PC-3 (cell line): ENCODE measurements at regions not wholly inside any gene's neighbourhood (a gene's known extent, or its start where the extent isn't known, plus 50 kb on each side); places are given as distances from the start of the nearest gene placed in this dataset.

Experiments used
- ATAC-seq: fragments of 200-7000 bp; cut with Tn5 transposase; 2 replicates; pipeline ENCODE4 v1.9.1; 2020; ENCODE audit warnings: mild to moderate bottlenecking, moderate library complexity
- BruUV-seq: library from RNA; stranded (reverse); fragments of 400-500 nt; replicated peaks from 2 replicates; lab custom pipeline; 2021; lab: Mats Ljungman, UMichigan
- CTCF ChIA-PET: fragments of 300-600 bp; sonication (Branson Sonifier 250); formaldehyde crosslinking; loops from one replicate; lab custom pipeline; 2022; ENCODE audit warnings: antibody characterized with exemption; lab: Charles Lee
- POLR2A ChIA-PET: fragments of 300-600 bp; sonication (Branson Sonifier 250); formaldehyde crosslinking; loops from one replicate; lab custom pipeline; 2022; ENCODE audit warnings: antibody characterized with exemption; ENCODE audit not compliant: unreplicated experiment; lab: Charles Lee
- DNase-seq: peaks from one replicate; pipeline ENCODE4 v3.0.0-alpha.2; 2015
- H2AFZ ChIP-seq: fragments of 300-600 bp; sonication (generic); 2 replicates; pipeline ENCODE4 v1.6.0; 2016; ENCODE audit warnings: antibody characterized with exemption, low read length
- H3F3A ChIP-seq: fragments of 300-600 bp; sonication (generic); one replicate; pipeline ENCODE4 v1.6.0; 2017; ENCODE audit warnings: antibody characterized with exemption, low read length, control low read depth, mild to moderate bottlenecking; ENCODE audit not compliant: unreplicated experiment
- H3K27ac ChIP-seq: fragments of 300-600 bp; sonication (generic); 2 replicates; pipeline ENCODE4 v1.5.1; 2016; ENCODE audit warnings: mild to moderate bottlenecking, low read length
- H3K27me3 ChIP-seq: fragments of 300-600 bp; sonication (generic); 2 replicates; pipeline ENCODE4 v1.6.1; 2016; ENCODE audit warnings: low read length, mixed read lengths
- H3K36me3 ChIP-seq: fragments of 300-600 bp; sonication (generic); 2 replicates; pipeline ENCODE4 v1.6.1; 2016; ENCODE audit warnings: low read depth, mixed run types, low read length, mixed read lengths
- H3K4me1 ChIP-seq: fragments of 300-600 bp; sonication (generic); 2 replicates; pipeline ENCODE4 v1.5.1; 2016; ENCODE audit warnings: low read length; ENCODE audit not compliant: insufficient read depth
- H3K4me2 ChIP-seq: fragments of 300-600 bp; sonication (generic); 2 replicates; pipeline ENCODE4 v1.6.0; 2016; ENCODE audit warnings: low read length
- H3K4me3 ChIP-seq: fragments of 300-600 bp; sonication (generic); 2 replicates; pipeline ENCODE4 v1.5.1; 2016; ENCODE audit warnings: mild to moderate bottlenecking, low read length, mixed read lengths
- H3K79me2 ChIP-seq: fragments of 300-600 bp; sonication (generic); 2 replicates; pipeline ENCODE4 v1.6.1; 2017; ENCODE audit warnings: low read length, mixed read lengths
- H3K9ac ChIP-seq: fragments of 300-600 bp; sonication (generic); 2 replicates; pipeline ENCODE4 v1.6.0; 2016; ENCODE audit warnings: mild to moderate bottlenecking, low read length
- H3K9me2 ChIP-seq: fragments of 300-600 bp; sonication (generic); replicated peaks from 2 replicates; pipeline ENCODE4 v1.6.1; 2016; ENCODE audit warnings: mixed run types, low read length, mixed read lengths
- H3K9me3 ChIP-seq: fragments of 300-600 bp; sonication (generic); 2 replicates; pipeline ENCODE4 v1.6.1; 2016; ENCODE audit warnings: low read length, mixed read lengths
- H4K20me1 ChIP-seq: fragments of 300-600 bp; sonication (generic); 2 replicates; pipeline ENCODE4 v1.6.1; 2016; ENCODE audit warnings: low read length, mixed read lengths
- EZH2 ChIP-seq: fragments of 300-600 bp; sonication (generic); IDR thresholded peaks from one replicate; pipeline ENCODE4 v1.6.1; 2017; ENCODE audit warnings: antibody characterized with exemption, mild to moderate bottlenecking, low read length; ENCODE audit not compliant: unreplicated experiment
- EZH2phosphoT487 ChIP-seq: fragments of 300-600 bp; sonication (generic); IDR thresholded peaks from 2 replicates; pipeline ENCODE4 v1.6.1; 2018; ENCODE audit warnings: mild to moderate bottlenecking, antibody characterized with exemption, low read length, borderline replicate concordance
- intact Hi-C: fragments of 100-400 bp; cut with micrococcal nuclease; formaldehyde crosslinking; loops from 2 replicates; pipeline ENCODE4 v1.9.0; 2023
- TF ChIP-seq, protein P1 (sequence below): fragments of 300-600 bp; sonication (generic); conservative IDR thresholded peaks from 2 replicates; pipeline ENCODE4 v1.5.1; 2017; ENCODE audit warnings: antibody characterized with exemption, low read depth, mild to moderate bottlenecking, low read length

DNA sequence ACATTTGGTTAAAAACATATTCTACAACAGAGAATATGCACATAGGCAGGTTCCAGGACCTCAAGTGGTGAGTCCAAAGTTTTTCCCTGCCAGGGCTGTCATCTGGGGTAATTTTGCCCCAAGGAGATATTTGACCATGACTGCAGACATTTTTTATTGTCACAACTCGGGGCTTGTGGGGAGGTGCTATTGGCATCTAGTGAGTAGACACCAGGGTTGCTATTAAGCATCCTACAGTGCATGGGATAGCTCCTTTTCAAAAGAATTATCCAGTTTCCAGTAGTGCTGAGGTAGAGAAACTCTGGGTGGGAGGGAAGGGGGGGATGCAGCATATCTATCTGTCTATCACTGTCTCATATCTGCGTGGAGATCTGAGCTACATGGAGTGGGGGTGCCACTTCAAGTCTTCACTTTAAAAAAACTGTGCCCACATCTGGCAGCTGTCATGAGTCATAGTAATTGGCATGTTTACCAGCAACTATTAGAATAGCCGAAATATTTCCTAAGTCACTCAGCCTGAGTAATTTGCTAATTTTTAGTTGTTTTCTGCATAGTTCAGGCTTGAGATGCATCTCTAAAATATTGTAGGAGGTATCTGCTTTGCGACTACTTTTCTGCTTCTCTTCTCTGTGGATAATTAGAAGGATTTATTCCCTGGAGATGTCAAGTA is 254.0 kb upstream of the RBMS1 start:
- ATAC-seq: peak; percentile 17
- no TSS peak for BruUV-seq
- Histone ChIP-seq H3K27me3 (no peaks in the 10 kb centered on the region), H4K20me1 (no peaks in the 10 kb centered on the region), H3K9ac (no peak overlapping the region), H3K4me3 (no peak overlapping the region), H3K9me2 (no peaks in the 10 kb centered on the region), H3K4me2 (peak overlapping the region; percentile 74), H3K27ac (peak overlapping the region; percentile 27; the same call in 1 of the 2 replicates), H3K36me3 (no peaks in the 10 kb centered on the region), H3K9me3 (no peaks in the 10 kb centered on the region), H3K4me1 (peaks cover 56% of the 10 kb centered on the region), H3F3A (peaks cover 21% of the 10 kb centered on the region), H3K79me2 (no peaks in the 10 kb centered on the region), H2AFZ (no peak overlapping the region)
- ChIA-PET CTCF (no interaction called here), POLR2A (no interaction called here)
- peak; percentile 87 for DNase-seq
- TF ChIP-seq, protein P1, sequence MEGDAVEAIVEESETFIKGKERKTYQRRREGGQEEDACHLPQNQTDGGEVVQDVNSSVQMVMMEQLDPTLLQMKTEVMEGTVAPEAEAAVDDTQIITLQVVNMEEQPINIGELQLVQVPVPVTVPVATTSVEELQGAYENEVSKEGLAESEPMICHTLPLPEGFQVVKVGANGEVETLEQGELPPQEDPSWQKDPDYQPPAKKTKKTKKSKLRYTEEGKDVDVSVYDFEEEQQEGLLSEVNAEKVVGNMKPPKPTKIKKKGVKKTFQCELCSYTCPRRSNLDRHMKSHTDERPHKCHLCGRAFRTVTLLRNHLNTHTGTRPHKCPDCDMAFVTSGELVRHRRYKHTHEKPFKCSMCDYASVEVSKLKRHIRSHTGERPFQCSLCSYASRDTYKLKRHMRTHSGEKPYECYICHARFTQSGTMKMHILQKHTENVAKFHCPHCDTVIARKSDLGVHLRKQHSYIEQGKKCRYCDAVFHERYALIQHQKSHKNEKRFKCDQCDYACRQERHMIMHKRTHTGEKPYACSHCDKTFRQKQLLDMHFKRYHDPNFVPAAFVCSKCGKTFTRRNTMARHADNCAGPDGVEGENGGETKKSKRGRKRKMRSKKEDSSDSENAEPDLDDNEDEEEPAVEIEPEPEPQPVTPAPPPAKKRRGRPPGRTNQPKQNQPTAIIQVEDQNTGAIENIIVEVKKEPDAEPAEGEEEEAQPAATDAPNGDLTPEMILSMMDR: no peak
- TF ChIP-seq EZH2phosphoT487 (no peak), EZH2 (no peak)
- intact Hi-C loops: no loop called here

DNA sequence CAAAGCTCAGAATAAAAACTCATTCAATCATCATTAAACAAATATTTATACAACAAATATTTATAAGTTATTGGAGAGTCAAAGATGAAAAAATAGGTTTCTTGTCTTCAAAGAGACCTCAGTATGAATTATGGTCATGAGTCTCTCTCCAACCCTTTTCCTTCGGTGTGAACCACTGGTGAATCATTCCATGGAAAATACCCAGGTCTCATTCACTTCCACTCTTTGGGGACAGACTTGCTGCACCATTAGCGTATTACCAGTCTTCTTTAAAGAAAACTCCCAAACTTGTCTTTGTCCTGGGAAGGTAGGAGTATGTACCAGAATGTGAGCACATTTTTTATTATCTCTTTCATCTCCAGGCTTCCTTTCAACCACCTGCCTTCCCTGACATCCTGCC is 257.4 kb upstream of the RBMS1 start:
- ATAC-seq (peak; percentile 64), DNase-seq (peak; percentile 96)
- intact Hi-C loops: loop anchor here (1.0 to 5.0 kb wide), 7 partner anchors 85 to 334 kb away; partner anchors contain the start of gene RBMS1
- peak overlapping the region; percentile 59 for H3K9ac ChIP-seq
- H3K27ac ChIP-seq: peak overlapping the region; percentile 99
- H3K4me1 ChIP-seq: peaks cover 67% of the 10 kb centered on the region
- ChIA-PET CTCF (no interaction called here), POLR2A (no interaction called here)
- no peaks in the 10 kb centered on the region for H4K20me1 ChIP-seq
- no peaks in the 10 kb centered on the region for H3K27me3 ChIP-seq
- H3K9me2 ChIP-seq: no peaks in the 10 kb centered on the region
- no TSS peak for BruUV-seq
- H3K4me2 ChIP-seq: peak overlapping the region; percentile 78
- TF ChIP-seq EZH2phosphoT487 (no peak), EZH2 (no peak)
- TF ChIP-seq, protein P1: no peak
- peak overlapping the region; percentile 26; the same call in 1 of the 2 replicates for H3K4me3 ChIP-seq
- H3K36me3 ChIP-seq: peaks cover 8% of the 10 kb centered on the region; the same call in 1 of the 2 replicates
- peak overlapping the region; percentile 16; the same call in 1 of the 2 replicates for H2AFZ ChIP-seq
- no peaks in the 10 kb centered on the region for H3K9me3 ChIP-seq
- H3K79me2 ChIP-seq: no peaks in the 10 kb centered on the region
- H3F3A ChIP-seq: peaks cover 32% of the 10 kb centered on the region
